OCI-LY7 (cell line): ENCODE measurements at regions not wholly inside any gene's neighbourhood (a gene's known extent, or its start where the extent isn't known, plus 50 kb on each side); places are given as distances from the start of the nearest gene placed in this dataset.

ENCODE experiments used
- BruUV-seq: library from RNA; stranded (reverse); fragments of 400-500 nt; replicated peaks from 2 replicates; lab custom pipeline; 2021; lab: Mats Ljungman, UMichigan
- CTCF ChIA-PET: fragments of 300-600 bp; sonication (Branson Sonifier 250); formaldehyde crosslinking; loops from one replicate; lab custom pipeline; 2022; ENCODE audit warnings: antibody characterized with exemption; ENCODE audit not compliant: unreplicated experiment; lab: Charles Lee
- POLR2A ChIA-PET: fragments of 300-600 bp; sonication (Branson Sonifier 250); formaldehyde crosslinking; loops from one replicate; lab custom pipeline; 2022; ENCODE audit warnings: antibody characterized with exemption; lab: Charles Lee
- DNase-seq: peaks from one replicate; pipeline ENCODE4 v3.0.0-alpha.2; 2015; ENCODE audit warnings: low spot score
- H2AFZ ChIP-seq: fragments of 200-600 bp; sonication (generic), shearing (Covaris generic); 2 replicates; pipeline ENCODE4 v1.6.1; 2014; ENCODE audit warnings: mild to moderate bottlenecking, antibody characterized with exemption, low read length, moderate library complexity
- H3K27ac ChIP-seq: fragments of 200-600 bp; sonication (generic); 2 replicates; pipeline ENCODE4 v1.5.1; 2014; ENCODE audit warnings: mixed run types, low read depth, mild to moderate bottlenecking, moderate library complexity, low read length, inconsistent platforms; ENCODE audit not compliant: poor library complexity, severe bottlenecking
- H3K36me3 ChIP-seq: fragments of 200-600 bp; sonication (generic); 2 replicates; pipeline ENCODE4 v1.6.1; 2014; ENCODE audit warnings: mild to moderate bottlenecking, antibody characterized with exemption, low read length, moderate library complexity, mixed read lengths; ENCODE audit not compliant: insufficient read depth
- H3K4me1 ChIP-seq: fragments of 200-600 bp; sonication (generic); 2 replicates; pipeline ENCODE4 v1.5.1; 2014; ENCODE audit warnings: mild to moderate bottlenecking, low read length; ENCODE audit not compliant: insufficient read depth, poor library complexity, severe bottlenecking
- H3K4me2 ChIP-seq: fragments of 200-600 bp; sonication (generic); 2 replicates; pipeline ENCODE4 v1.6.1; 2014; ENCODE audit warnings: mild to moderate bottlenecking, low read length
- H3K4me3 ChIP-seq: fragments of 200-600 bp; sonication (generic); 2 replicates; pipeline ENCODE4 v1.5.1; 2014; ENCODE audit warnings: mild to moderate bottlenecking, low read depth, low read length; ENCODE audit not compliant: poor library complexity, severe bottlenecking
- H3K79me2 ChIP-seq: fragments of 200-600 bp; sonication (generic); 2 replicates; pipeline ENCODE4 v1.6.1; 2016; ENCODE audit warnings: low read depth, mild to moderate bottlenecking, low read length, moderate library complexity, mixed read lengths; ENCODE audit not compliant: insufficient read depth
- H3K9me2 ChIP-seq: fragments of 200-600 bp; sonication (generic); 2 replicates; pipeline ENCODE4 v1.6.1; 2016; ENCODE audit warnings: mild to moderate bottlenecking, low read length, mixed read lengths; ENCODE audit not compliant: insufficient read depth
- H3K9me3 ChIP-seq: fragments of 200-600 bp; sonication (generic); 2 replicates; pipeline ENCODE4 v1.6.1; 2014; ENCODE audit warnings: mild to moderate bottlenecking, mixed run types, low read length, mixed read lengths
- H4K20me1 ChIP-seq: fragments of 200-600 bp; sonication (generic); 2 replicates; pipeline ENCODE4 v1.6.1; 2014; ENCODE audit warnings: mild to moderate bottlenecking, antibody characterized with exemption, low read length, moderate library complexity, mixed read lengths; ENCODE audit not compliant: insufficient read depth
- EZH2phosphoT487 ChIP-seq: fragments of 200-600 bp; sonication (generic); IDR thresholded peaks from 2 replicates; pipeline ENCODE4 v1.6.1; 2018; ENCODE audit warnings: low read depth, borderline replicate concordance, mild to moderate bottlenecking, mixed run types, antibody characterized with exemption, low read length, moderate library complexity, mixed read lengths
- intact Hi-C: fragments of 100-400 bp; cut with micrococcal nuclease; formaldehyde crosslinking; loops from one replicate; pipeline ENCODE4 v1.10.0; 2022; ENCODE audit not compliant: unreplicated experiment
- TF ChIP-seq, protein P1 (sequence below): fragments of 200-600 bp; sonication (generic); conservative IDR thresholded peaks from 2 replicates; pipeline ENCODE4 v1.5.1; 2014; ENCODE audit warnings: mild to moderate bottlenecking, antibody characterized with exemption, low read length, moderate library complexity, mixed read lengths

DNA sequence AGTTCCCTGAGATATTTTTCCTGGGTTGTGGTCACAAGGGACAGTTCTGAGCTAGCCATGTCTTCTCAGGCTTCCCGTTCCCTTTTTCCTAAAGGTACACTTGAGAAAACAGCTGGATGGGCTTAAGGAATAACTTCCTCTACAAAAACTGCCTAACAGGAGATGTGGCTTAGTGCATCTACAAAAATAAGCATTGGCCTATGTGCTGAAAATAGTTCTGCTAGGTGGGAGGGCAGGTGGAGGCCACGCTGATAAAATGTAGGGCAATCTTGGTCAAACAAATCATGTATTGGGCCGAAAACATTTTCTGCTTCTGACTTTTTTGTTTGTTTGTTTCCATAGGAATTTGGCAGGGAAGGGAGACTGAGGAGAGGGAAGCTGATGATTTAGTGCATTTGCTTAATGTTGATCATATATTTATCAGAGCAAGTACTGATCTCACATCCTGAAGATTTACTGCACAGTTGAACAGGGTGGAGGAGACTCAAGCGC lies 409.4 kb upstream of the FZD8 start:
- no peak overlapping the region for H3K4me2 ChIP-seq
- TF ChIP-seq EZH2phosphoT487 = no peak
- TF ChIP-seq, protein P1, sequence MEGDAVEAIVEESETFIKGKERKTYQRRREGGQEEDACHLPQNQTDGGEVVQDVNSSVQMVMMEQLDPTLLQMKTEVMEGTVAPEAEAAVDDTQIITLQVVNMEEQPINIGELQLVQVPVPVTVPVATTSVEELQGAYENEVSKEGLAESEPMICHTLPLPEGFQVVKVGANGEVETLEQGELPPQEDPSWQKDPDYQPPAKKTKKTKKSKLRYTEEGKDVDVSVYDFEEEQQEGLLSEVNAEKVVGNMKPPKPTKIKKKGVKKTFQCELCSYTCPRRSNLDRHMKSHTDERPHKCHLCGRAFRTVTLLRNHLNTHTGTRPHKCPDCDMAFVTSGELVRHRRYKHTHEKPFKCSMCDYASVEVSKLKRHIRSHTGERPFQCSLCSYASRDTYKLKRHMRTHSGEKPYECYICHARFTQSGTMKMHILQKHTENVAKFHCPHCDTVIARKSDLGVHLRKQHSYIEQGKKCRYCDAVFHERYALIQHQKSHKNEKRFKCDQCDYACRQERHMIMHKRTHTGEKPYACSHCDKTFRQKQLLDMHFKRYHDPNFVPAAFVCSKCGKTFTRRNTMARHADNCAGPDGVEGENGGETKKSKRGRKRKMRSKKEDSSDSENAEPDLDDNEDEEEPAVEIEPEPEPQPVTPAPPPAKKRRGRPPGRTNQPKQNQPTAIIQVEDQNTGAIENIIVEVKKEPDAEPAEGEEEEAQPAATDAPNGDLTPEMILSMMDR = no peak
- no peak overlapping the region for H3K27ac ChIP-seq
- no peak overlapping the region for H3K4me3 ChIP-seq
- H4K20me1 ChIP-seq = no peaks in the 10 kb centered on the region
- intact Hi-C loops = no loop called here
- H3K36me3 ChIP-seq = no peaks in the 10 kb centered on the region
- DNase-seq = no peak
- CTCF ChIA-PET = no interaction called here
- POLR2A ChIA-PET = interaction anchor here (0.7 kb wide), 1 partner anchor 127 kb away, joined by 3 read pairs; no protein-coding TSS in a partner anchor
- H3K9me3 ChIP-seq = no peaks in the 10 kb centered on the region
- no peaks in the 10 kb centered on the region for H3K79me2 ChIP-seq
- no peaks in the 10 kb centered on the region for H3K4me1 ChIP-seq
- H3K9me2 ChIP-seq = no peaks in the 10 kb centered on the region
- no peak overlapping the region for H2AFZ ChIP-seq
- no TSS peak for BruUV-seq

DNA sequence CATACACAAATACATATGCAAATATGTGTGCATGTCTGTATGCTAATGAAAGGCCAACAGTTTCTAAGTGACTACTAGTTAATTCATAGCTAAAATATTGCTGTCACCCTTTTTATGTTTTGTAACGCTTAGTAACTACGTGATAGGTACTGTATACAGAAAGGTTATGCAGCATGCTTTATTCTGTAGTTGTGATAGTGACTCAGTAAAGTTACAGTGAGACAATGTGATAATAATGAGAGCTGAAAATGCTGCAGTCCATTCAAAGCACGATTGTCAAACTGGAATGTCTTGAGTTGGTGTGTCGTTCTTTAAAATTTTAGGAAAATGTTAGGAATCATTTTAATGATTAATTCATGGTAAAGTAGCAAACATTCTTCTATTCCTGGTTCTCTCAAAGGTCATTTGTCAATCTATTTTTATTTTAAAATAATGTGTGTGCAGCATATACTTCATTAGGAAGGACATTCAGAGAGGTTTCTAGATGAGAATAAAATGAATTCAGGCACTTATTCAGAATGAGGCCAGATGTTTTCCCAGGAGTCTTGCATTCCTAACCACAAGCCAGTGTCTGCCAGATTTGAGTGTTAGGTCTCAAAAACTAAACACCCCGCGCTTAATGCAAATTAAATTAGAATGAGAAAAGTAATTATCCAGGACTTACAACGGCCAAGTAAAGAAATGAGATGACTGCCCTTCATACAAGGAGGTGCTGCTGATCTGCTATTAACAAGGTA lies 408.8 kb upstream of the FZD8 start:
- no peaks in the 10 kb centered on the region for H3K4me1 ChIP-seq
- TF ChIP-seq, protein P1 = no peak
- TF ChIP-seq EZH2phosphoT487 = no peak
- H2AFZ ChIP-seq = no peak overlapping the region
- H4K20me1 ChIP-seq = no peaks in the 10 kb centered on the region
- H3K27ac ChIP-seq = no peak overlapping the region
- no peaks in the 10 kb centered on the region for H3K36me3 ChIP-seq
- no peaks in the 10 kb centered on the region for H3K9me2 ChIP-seq
- H3K79me2 ChIP-seq = no peaks in the 10 kb centered on the region
- DNase-seq = no peak
- intact Hi-C loops = no loop called here
- POLR2A ChIA-PET = interaction anchor here (0.7 kb wide), 1 partner anchor 127 kb away, joined by 3 read pairs; no protein-coding TSS in a partner anchor
- no peak overlapping the region for H3K4me2 ChIP-seq
- H3K4me3 ChIP-seq = no peak overlapping the region
- CTCF ChIA-PET = no interaction called here
- H3K9me3 ChIP-seq = no peaks in the 10 kb centered on the region
- no TSS peak for BruUV-seq

DNA sequence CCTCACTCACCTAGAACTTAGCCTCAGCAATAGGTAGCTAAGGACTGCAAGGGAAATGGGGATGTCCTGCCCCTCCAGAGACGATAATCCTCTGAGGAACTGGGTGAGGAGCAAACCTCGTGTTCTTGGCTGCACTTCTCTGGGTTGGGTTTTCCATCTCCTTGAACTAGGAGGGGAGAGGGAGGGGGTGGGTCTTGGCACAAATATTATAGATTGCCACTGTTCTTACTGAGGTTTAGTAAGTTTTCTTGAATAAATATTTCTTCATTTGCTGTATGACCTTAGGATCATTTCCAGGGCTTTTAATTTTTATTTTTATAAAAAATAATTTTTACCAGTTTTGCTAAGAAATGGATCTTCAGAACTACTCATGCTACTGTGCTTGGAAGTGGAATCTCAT lies 406.7 kb upstream of the FZD8 start:
- H3K36me3 ChIP-seq = no peaks in the 10 kb centered on the region
- POLR2A ChIA-PET = no interaction called here
- no peaks in the 10 kb centered on the region for H4K20me1 ChIP-seq
- BruUV-seq = no TSS peak
- intact Hi-C loops = no loop called here
- H3K4me1 ChIP-seq = no peaks in the 10 kb centered on the region
- H3K27ac ChIP-seq = no peak overlapping the region
- H3K79me2 ChIP-seq = no peaks in the 10 kb centered on the region
- no peak overlapping the region for H3K4me2 ChIP-seq
- no peak overlapping the region for H2AFZ ChIP-seq
- no peak for DNase-seq
- H3K9me2 ChIP-seq = no peaks in the 10 kb centered on the region
- TF ChIP-seq EZH2phosphoT487 = no peak
- TF ChIP-seq, protein P1 = no peak
- CTCF ChIA-PET = no interaction called here
- H3K9me3 ChIP-seq = no peaks in the 10 kb centered on the region
- H3K4me3 ChIP-seq = no peak overlapping the region
